Sigmoid colon (tissue), 6 donors: ENCODE measurements at regions not wholly inside any gene's neighbourhood (a gene's known extent, or its start where the extent isn't known, plus 50 kb on each side); places are given as distances from the start of the nearest gene placed in this dataset.
A peak's percentile ranks its signal among the peaks of the same experiment; 100 is the strongest.
"Not testable (repeated sequence)": the region's sequence is repeated elsewhere in the genome, so short reads cannot be mapped to it uniquely, and the experiment has no call there.

Source experiments
- DNase-seq: peaks from one replicate; pipeline ENCODE4 v3.0.0-alpha.2; 2019
- H3K27ac ChIP-seq, 4 donors: fragments of 200-600 bp; sonication (generic); one replicate each; pipeline ENCODE4 v1.5.1; 2016 to 2019; ENCODE audit warnings: mild to moderate bottlenecking in 1 of 4
- H3K27me3 ChIP-seq, 3 donors: fragments of 200-600 bp; sonication (generic); one replicate each; pipeline ENCODE4 v1.5.1; 2019; ENCODE audit warnings: mild to moderate bottlenecking in 1 of 3
- H3K36me3 ChIP-seq, 4 donors: fragments of 200-600 bp; sonication (generic); one replicate each; pipeline ENCODE4 v1.5.1; 2016 to 2019
- H3K4me1 ChIP-seq, 4 donors: fragments of 200-600 bp; sonication (generic); one replicate each; pipeline ENCODE4 v1.5.1; 2017 to 2019
- H3K4me3 ChIP-seq, 4 donors: fragments of 200-600 bp; sonication (generic); one replicate each; pipeline ENCODE4 v1.5.1; 2017 to 2019; ENCODE audit warnings: mild to moderate bottlenecking in 2 of 4, moderate library complexity in 1 of 4
- H3K9me3 ChIP-seq, 4 donors: fragments of 200-600 bp in 3 of 4; sonication (generic) in 3 of 4; one replicate each; pipeline versions ENCODE4 v1.5.1 to v1.6.1; 2013 to 2019
- CTCF ChIP-seq, 4 experiments: fragments of 450-650 bp in 3 of 4; fragments of 200-600 bp in 1 of 4; IDR thresholded peaks; one replicate each; pipeline ENCODE4 v1.5.1; 2016 to 2019; ENCODE audit warnings: antibody characterized with exemption in 4 of 4, mild to moderate bottlenecking in 3 of 4, moderate library complexity in 2 of 4
- EP300 ChIP-seq, 4 donors: sonication (generic); formaldehyde crosslinking; IDR thresholded peaks; one replicate each; pipeline ENCODE4 v1.6.1; 2017; ENCODE audit warnings: antibody characterized with exemption in 4 of 4
- POLR2A ChIP-seq, 2 donors: fragments of 450-650 bp; IDR thresholded peaks; one replicate each; pipeline ENCODE4 v1.6.1; 2016; ENCODE audit warnings: antibody characterized with exemption in 2 of 2, mild to moderate bottlenecking in 2 of 2, moderate library complexity in 2 of 2
- POLR2AphosphoS5 ChIP-seq, 4 donors: sonication (generic); formaldehyde crosslinking; IDR thresholded peaks; one replicate each; pipeline ENCODE4 v1.6.1; 2017; ENCODE audit warnings: antibody characterized with exemption in 4 of 4
- WGBS, 2 donors: extraction: QIAGEN DNeasy Blood & Tissue Kit; methylation state at CpG; one replicate each; pipeline ENCODE4 v1.1.7; 2013; 5-methylcytosine and 5-hydroxymethylcytosine counted together
- intact Hi-C: fragments of 100-400 bp; cut with DNase I; formaldehyde crosslinking; loops from one replicate; pipeline ENCODE4 v1.15.1; 2023
- donor health status: healthy with polysubstance abuse.
- donor health status: healthy.

GRCh38 chr15:99819981-99820718 lies 86.9 kb upstream of the LYSMD4 start:
- no peaks in the 10 kb centered on the region for H3K9me3 ChIP-seq
- no peak for TF ChIP-seq POLR2A (IDR thresholded peaks at IDR 0.05)
- no peak for TF ChIP-seq EP300 (IDR thresholded peaks at IDR 0.05)
- TF ChIP-seq CTCF (IDR thresholded peaks at IDR 0.05) = no peak
- TF ChIP-seq POLR2AphosphoS5 (IDR thresholded peaks at IDR 0.05) = no peak
- no peaks in the 10 kb centered on the region for H3K4me1 ChIP-seq
- H3K4me3 ChIP-seq = no peak overlapping the region
- WGBS, 2 donors = 91 to 94% methylated on average over 2 of the region's 2 CpGs
- no peaks in the 10 kb centered on the region for H3K27me3 ChIP-seq
- H3K36me3 ChIP-seq = peaks cover 0 to 8% (median 0%) of the 10 kb centered on the region in 4 donors
- no peak for DNase-seq
- H3K27ac ChIP-seq = no peak overlapping the region
- intact Hi-C loops = loop anchor here (10.0 kb wide), 1 partner anchor 105 kb away; no protein-coding TSS in a partner anchor

DNA sequence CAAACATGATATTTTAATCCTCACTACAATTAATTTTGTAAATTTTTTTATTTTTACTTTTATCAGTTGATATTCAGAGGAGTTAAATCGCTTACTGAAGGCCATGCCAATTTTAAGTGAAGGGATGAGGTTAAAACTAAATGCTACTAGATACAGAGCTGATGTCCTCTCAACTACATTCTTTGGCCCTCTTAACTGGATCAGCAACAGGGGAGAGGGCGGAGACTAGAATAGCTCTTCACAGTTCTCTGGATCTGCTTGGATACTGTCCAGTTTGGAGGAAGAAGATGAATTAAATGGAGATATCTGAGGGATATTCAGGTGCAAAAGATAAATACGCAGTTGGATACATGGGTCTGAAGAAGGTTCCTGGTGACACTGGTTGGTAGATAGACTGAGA lies 85.6 kb upstream of the LYSMD4 start:
- no peak overlapping the region for H3K27ac ChIP-seq
- DNase-seq = no peak
- H3K9me3 ChIP-seq = no peaks in the 10 kb centered on the region
- peaks cover 0 to 13% (median 0%) of the 10 kb centered on the region in 4 donors for H3K36me3 ChIP-seq
- WGBS, 2 donors = 92 to 93% methylated on average over 3 of the region's 3 CpGs
- H3K27me3 ChIP-seq = no peaks in the 10 kb centered on the region
- H3K4me1 ChIP-seq = no peaks in the 10 kb centered on the region
- no peak overlapping the region for H3K4me3 ChIP-seq
- intact Hi-C loops = loop anchor here (10.0 kb wide), 1 partner anchor 106 kb away; no protein-coding TSS in a partner anchor
- no peak for TF ChIP-seq CTCF (IDR thresholded peaks at IDR 0.05)
- no peak for TF ChIP-seq EP300 (IDR thresholded peaks at IDR 0.05)
- TF ChIP-seq POLR2A (IDR thresholded peaks at IDR 0.05) = no peak
- no peak for TF ChIP-seq POLR2AphosphoS5 (IDR thresholded peaks at IDR 0.05)

GRCh38 chr15:99816862-99817261 lies 83.6 kb upstream of the LYSMD4 start:
- H3K27me3 ChIP-seq, H3K9me3 ChIP-seq, H3K4me3 ChIP-seq, H3K27ac ChIP-seq, H3K4me1 ChIP-seq, DNase-seq: not testable (repeated sequence)
- H3K36me3 ChIP-seq = peaks cover 0 to 22% (median 3%) of the 10 kb centered on the region in 4 donors
- WGBS, 2 donors = 97% methylated on average over 2 of the region's 2 CpGs
- intact Hi-C loops = loop anchor here (10.0 kb wide), 1 partner anchor 108 kb away; no protein-coding TSS in a partner anchor

DNA sequence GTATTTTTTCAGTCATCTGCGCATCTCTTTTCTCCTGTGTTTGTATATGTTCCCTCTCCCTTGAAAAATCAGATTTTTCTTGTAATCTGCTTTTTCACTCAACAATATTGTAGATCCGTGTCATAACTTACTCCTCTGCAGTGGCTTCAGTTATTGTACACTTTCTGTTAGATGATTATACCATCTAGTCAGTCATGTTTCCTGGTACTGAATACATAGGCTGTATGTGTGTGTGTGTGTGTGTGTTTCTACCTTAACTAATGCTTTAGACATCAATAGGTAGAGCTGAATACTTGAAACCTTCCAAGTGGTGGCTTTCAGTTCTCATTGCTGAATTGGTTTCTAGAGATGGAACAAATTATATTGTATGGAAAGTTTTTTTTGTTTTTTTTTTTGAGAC lies 77.4 kb upstream of the LYSMD4 start:
- intact Hi-C loops = loop anchor here (10.0 kb wide), 1 partner anchor 114 kb away; no protein-coding TSS in a partner anchor

GRCh38 chr15:99799854-99800250 lies 66.6 kb upstream of the LYSMD4 start:
- intact Hi-C loops, H3K4me3 ChIP-seq, H3K27me3 ChIP-seq, H3K36me3 ChIP-seq, H3K4me1 ChIP-seq, DNase-seq, H3K9me3 ChIP-seq: not testable (repeated sequence)
- H3K27ac ChIP-seq = peak overlapping the region in 2 of 4 donors; percentile 51 to 57
- 91 to 95% methylated on average over 33 of the region's 33 CpGs for WGBS, 2 donors

More for the DNA sequence above, 77.4 kb upstream of the LYSMD4 start:
- H3K27me3 ChIP-seq, H3K4me3 ChIP-seq, H3K9me3 ChIP-seq, DNase-seq, H3K4me1 ChIP-seq, H3K27ac ChIP-seq: not testable (repeated sequence)
- WGBS, 2 donors = 67 to 79% methylated on average over 2 of the region's 2 CpGs
- peaks cover 0 to 14% (median 3%) of the 10 kb centered on the region in 4 donors for H3K36me3 ChIP-seq

- H3K4me1 ChIP-seq, H3K36me3 ChIP-seq, H3K9me3 ChIP-seq, intact Hi-C loops, H3K4me3 ChIP-seq, DNase-seq, H3K27me3 ChIP-seq: not testable (repeated sequence)
- WGBS, 2 donors = 90 to 91% methylated on average over 25 of the region's 26 CpGs
- peak overlapping the region in 2 of 4 donors; percentile 51 to 57 for H3K27ac ChIP-seq
Measured at GRCh38 chr15:99799182-99799853, 66.1 kb upstream of the LYSMD4 start.
